ENCODE measurements at regions not wholly inside any gene's neighbourhood (a gene's known extent, or its start where the extent isn't known, plus 50 kb on each side); places are given as distances from the start of the nearest gene placed in this dataset.

- Histone ChIP-seq H3K79me2 (ENCODE audit: control insufficient read depth, insufficient read depth, low read length) (no peaks in the 10 kb centered on the region), H3K4me2 (replicated peaks; ENCODE audit: low read depth, low read length, poor library complexity, severe bottlenecking) (no peak overlapping the region), H3K27ac (ENCODE audit: low read length in 2 of 2) (no peak overlapping the region), H3K9me3 (ENCODE audit: control extremely low read depth in 1 of 3, control insufficient read depth in 2 of 3, insufficient read depth in 1 of 3, low read length in 2 of 3) (peaks cover 0 to 4% (median 0%) of the 10 kb centered on the region in 3 donors), H3K4me3 (ENCODE audit: control extremely low read depth in 1 of 5, extremely low read depth in 1 of 5, insufficient read depth in 1 of 5, low read depth in 2 of 5, low read length in 4 of 5) (no peak overlapping the region), H3K4me1 (ENCODE audit: control insufficient read depth in 2 of 2, insufficient read depth in 2 of 2, low read length in 2 of 2) (no peaks in the 10 kb centered on the region), H3K27me3 (replicated peaks in 1 of 4; ENCODE audit: control extremely low read depth in 1 of 4, control insufficient read depth in 3 of 4, insufficient read depth in 4 of 4, low read length in 3 of 4) (no peaks in the 10 kb centered on the region), H3K9ac (ENCODE audit: low read length) (no peak overlapping the region), H3K36me3 (replicated peaks in 1 of 2; ENCODE audit: control extremely low read depth in 1 of 2, control insufficient read depth in 1 of 2, extremely low read depth in 1 of 2, insufficient read depth in 2 of 2, low read length in 1 of 2) (no peaks in the 10 kb centered on the region), H2AFZ (ENCODE audit: insufficient read depth, low read depth, low read length, poor library complexity, severe bottlenecking) (no peak overlapping the region), H4K20me1 (ENCODE audit: control insufficient read depth, insufficient read depth, low read length, poor library complexity, severe bottlenecking) (no peaks in the 10 kb centered on the region)
- WGBS (ENCODE audit: insufficient coverage): no CpG with 5 or more reads among the region's 2 CpGs
- ChIA-PET POLR2A (no interaction called here), CTCF (no interaction called here)
- H3K9me3 Mint-ChIP-seq (ENCODE audit: insufficient read depth): peaks cover 3% of the 10 kb centered on the region
- H3K4me1 Mint-ChIP-seq: no peaks in the 10 kb centered on the region
- no peaks in the 10 kb centered on the region for H3K27me3 Mint-ChIP-seq
- intact Hi-C loops (cut with micrococcal nuclease): no loop called here
- no peak overlapping the region for H3K27ac Mint-ChIP-seq
- ATAC-seq (ENCODE audit: low read depth) (no peak), DNase-seq (no peak)
- TF ChIP-seq EZH2 (IDR thresholded peaks at IDR 0.05; ENCODE audit: borderline replicate concordance, insufficient read depth, low read depth, low read length, poor library complexity, severe bottlenecking): no peak
- no peak for TF ChIP-seq CTCF (IDR thresholded peaks at IDR 0.05)
- H3K4me3 Mint-ChIP-seq: no peak overlapping the region
Observed at GRCh38 chr5:7012057-7012456, 298.8 kb downstream of the TENT4A start.

GRCh38 chr5:7014611-7015010 lies 301.4 kb downstream of the TENT4A start:
- H3K4me3 ChIP-seq (ENCODE audit: control extremely low read depth in 1 of 5, extremely low read depth in 1 of 5, insufficient read depth in 1 of 5, low read depth in 2 of 5, low read length in 4 of 5): no peak overlapping the region
- POLR2A ChIA-PET: no interaction called here
- H3K9me3 ChIP-seq (ENCODE audit: control extremely low read depth in 1 of 3, control insufficient read depth in 2 of 3, insufficient read depth in 1 of 3, low read length in 2 of 3): peaks cover 0 to 16% (median 0%) of the 10 kb centered on the region in 3 donors
- intact Hi-C loops (cut with micrococcal nuclease): no loop called here
- H3K27me3 ChIP-seq (replicated peaks in 1 of 4; ENCODE audit: control extremely low read depth in 1 of 4, control insufficient read depth in 3 of 4, insufficient read depth in 4 of 4, low read length in 3 of 4): no peaks in the 10 kb centered on the region
- H4K20me1 ChIP-seq (ENCODE audit: control insufficient read depth, insufficient read depth, low read length, poor library complexity, severe bottlenecking): no peaks in the 10 kb centered on the region
- CTCF ChIA-PET: no interaction called here
- DNase-seq (no peak), ATAC-seq (ENCODE audit: low read depth) (no peak)
- TF ChIP-seq CTCF (IDR thresholded peaks at IDR 0.05) (no peak), EZH2 (IDR thresholded peaks at IDR 0.05; ENCODE audit: borderline replicate concordance, insufficient read depth, low read depth, low read length, poor library complexity, severe bottlenecking) (no peak)
- WGBS (ENCODE audit: insufficient coverage): no CpG with 5 or more reads among the region's 2 CpGs
- H3K4me1 Mint-ChIP-seq: no peaks in the 10 kb centered on the region
- no peak overlapping the region for H3K4me3 Mint-ChIP-seq
- H3K27ac ChIP-seq (ENCODE audit: low read length in 2 of 2): no peak overlapping the region
- no peak overlapping the region for H3K27ac Mint-ChIP-seq
- H3K4me2 ChIP-seq (replicated peaks; ENCODE audit: low read depth, low read length, poor library complexity, severe bottlenecking): no peak overlapping the region
- no peak overlapping the region for H2AFZ ChIP-seq (ENCODE audit: insufficient read depth, low read depth, low read length, poor library complexity, severe bottlenecking)
- H3K79me2 ChIP-seq (ENCODE audit: control insufficient read depth, insufficient read depth, low read length): no peaks in the 10 kb centered on the region
- H3K27me3 Mint-ChIP-seq: no peaks in the 10 kb centered on the region
- H3K9ac ChIP-seq (ENCODE audit: low read length): no peak overlapping the region
- no peaks in the 10 kb centered on the region for H3K36me3 ChIP-seq (replicated peaks in 1 of 2; ENCODE audit: control extremely low read depth in 1 of 2, control insufficient read depth in 1 of 2, extremely low read depth in 1 of 2, insufficient read depth in 2 of 2, low read length in 1 of 2)
- H3K4me1 ChIP-seq (ENCODE audit: control insufficient read depth in 2 of 2, insufficient read depth in 2 of 2, low read length in 2 of 2): no peaks in the 10 kb centered on the region
- H3K9me3 Mint-ChIP-seq (ENCODE audit: insufficient read depth): peaks cover 3% of the 10 kb centered on the region
